Activated T-cell treated with anti-CD3 and anti-CD28 coated beads, Interleukin-2, amount 50 U/mL, for 4 hours (primary cell): ENCODE measurements at regions not wholly inside any gene's neighbourhood (a gene's known extent, or its start where the extent isn't known, plus 50 kb on each side); places are given as distances from the start of the nearest gene placed in this dataset.

Experiments used
- ATAC-seq, 2 donors: fragments of 200-7000 bp; cut with Tn5 transposase; one replicate each; pipeline ENCODE4 v1.10.0; 2021
- DNase-seq: peaks from one replicate; pipeline ENCODE4 v3.0.0-alpha.2; 2020
- H3K27me3 Mint-ChIP-seq: one replicate; pipeline ENCODE4 v1.8.0; 2021; ENCODE audit warnings: low read depth, mixed read lengths
- H3K36me3 Mint-ChIP-seq: one replicate; pipeline ENCODE4 v1.8.0; 2022; ENCODE audit warnings: mixed read lengths; ENCODE audit not compliant: insufficient read depth
- H3K4me1 Mint-ChIP-seq: one replicate; pipeline ENCODE4 v1.8.0; 2021; ENCODE audit warnings: low read depth, mixed read lengths
- H3K4me3 Mint-ChIP-seq: one replicate; pipeline ENCODE4 v1.8.0; 2021; ENCODE audit warnings: mild to moderate bottlenecking, moderate library complexity, mixed read lengths
- H3K9me3 Mint-ChIP-seq: one replicate; pipeline ENCODE4 v1.8.0; 2021; ENCODE audit warnings: mixed read lengths

- H3K4me3 Mint-ChIP-seq, result no peak overlapping the region
- no peaks in the 10 kb centered on the region for H3K27me3 Mint-ChIP-seq
- no peak for ATAC-seq
- H3K4me1 Mint-ChIP-seq, result no peaks in the 10 kb centered on the region
- H3K9me3 Mint-ChIP-seq, result no peaks in the 10 kb centered on the region
- no peak for DNase-seq
- H3K36me3 Mint-ChIP-seq, result no peaks in the 10 kb centered on the region
These were observed 242.9 kb upstream of the NEIL3 start for GRCh38 chr4:177066746-177067145.

DNA sequence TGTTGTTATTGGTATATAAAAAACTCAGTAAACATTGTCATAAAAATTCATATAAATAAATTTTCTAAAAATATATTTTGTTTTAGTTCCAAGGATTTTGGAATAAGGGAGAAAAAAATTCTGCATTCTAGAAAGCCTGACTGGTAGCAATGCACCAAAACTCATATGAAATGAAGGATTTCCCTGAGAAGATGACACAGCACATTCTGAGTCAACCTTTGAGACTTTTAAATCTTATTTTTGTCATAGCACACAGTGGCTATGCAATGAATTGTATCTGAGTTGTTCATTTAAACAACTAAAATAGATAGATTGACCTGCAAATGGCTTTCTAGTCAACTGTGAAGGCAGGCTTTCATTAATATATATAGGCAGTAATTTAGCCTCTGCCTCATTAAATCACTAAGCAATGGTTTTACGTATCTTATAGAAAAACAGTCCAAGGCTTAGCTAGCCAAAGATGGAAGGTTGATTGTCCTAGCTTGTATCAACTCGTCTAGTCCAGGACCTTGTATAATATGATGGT lies 239.1 kb upstream of the NEIL3 start:
- Mint-ChIP-seq H3K4me1 (no peaks in the 10 kb centered on the region), H3K4me3 (no peak overlapping the region), H3K36me3 (no peaks in the 10 kb centered on the region), H3K9me3 (no peaks in the 10 kb centered on the region), H3K27me3 (no peaks in the 10 kb centered on the region)
- ATAC-seq (no peak), DNase-seq (no peak)

DNA sequence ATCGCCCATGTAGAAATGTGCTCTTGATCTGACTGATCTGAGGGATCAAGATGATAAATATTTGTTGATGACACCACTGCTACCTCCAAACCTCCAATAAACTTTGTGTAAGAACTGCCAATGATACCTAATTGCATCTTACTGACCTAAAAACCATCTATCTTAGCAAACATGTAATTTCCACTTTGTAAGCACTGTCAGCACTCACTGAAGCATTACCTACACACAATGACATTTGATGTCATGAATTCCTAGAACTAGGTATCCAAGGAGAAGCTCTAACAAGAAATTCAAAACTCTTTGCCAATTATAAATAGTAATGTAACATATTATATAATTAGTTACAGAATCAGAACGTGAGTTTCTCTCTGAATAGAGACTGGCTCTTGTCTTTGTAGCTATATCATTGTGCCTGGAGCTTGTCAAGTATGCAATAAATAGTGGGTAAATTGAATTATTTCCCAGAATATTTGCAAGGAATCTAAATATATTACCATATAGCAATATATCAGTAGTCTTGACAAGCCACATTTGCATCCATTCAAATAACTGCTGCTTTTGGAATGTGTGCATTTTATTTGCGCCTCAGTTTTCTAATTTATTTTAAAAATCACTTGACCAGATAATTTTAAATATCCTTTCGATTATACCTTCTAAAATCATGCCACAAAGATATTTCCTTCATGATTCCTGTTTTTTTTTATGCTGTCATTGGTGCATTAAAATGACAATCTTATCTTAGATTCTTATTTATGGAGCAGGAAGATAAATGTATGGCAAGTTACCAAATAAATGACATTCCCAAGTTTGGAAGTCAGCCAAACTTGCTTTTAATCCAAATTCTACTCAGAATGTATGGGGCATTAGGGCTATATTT lies 232.3 kb upstream of the NEIL3 start:
- Mint-ChIP-seq H3K9me3 (no peaks in the 10 kb centered on the region), H3K4me3 (no peak overlapping the region), H3K36me3 (no peaks in the 10 kb centered on the region), H3K27me3 (no peaks in the 10 kb centered on the region), H3K4me1 (no peaks in the 10 kb centered on the region)
- ATAC-seq, result no peak
- DNase-seq, result no peak

DNA sequence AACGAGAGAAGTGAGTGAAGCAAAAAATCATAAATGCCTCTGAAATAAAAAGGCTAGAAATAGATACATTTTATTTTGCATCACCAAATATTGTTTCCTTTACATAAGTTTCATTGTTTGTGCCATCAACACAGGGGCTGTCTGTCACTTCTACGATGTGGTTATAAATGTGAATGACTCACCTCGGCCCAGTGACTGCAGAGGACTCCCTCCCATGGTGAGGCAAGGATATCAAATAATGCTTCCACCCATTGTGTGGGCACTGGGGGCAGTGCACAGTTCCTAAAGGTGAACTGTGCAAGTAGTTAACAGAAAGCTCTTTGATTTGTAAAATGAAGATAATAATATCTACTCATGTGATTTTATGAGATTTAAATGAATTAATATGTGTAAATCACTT lies 230.3 kb upstream of the NEIL3 start:
- ATAC-seq, result no peak
- Mint-ChIP-seq H3K4me3 (no peak overlapping the region), H3K27me3 (no peaks in the 10 kb centered on the region), H3K9me3 (no peaks in the 10 kb centered on the region), H3K4me1 (no peaks in the 10 kb centered on the region), H3K36me3 (no peaks in the 10 kb centered on the region)
- DNase-seq, result no peak

DNA sequence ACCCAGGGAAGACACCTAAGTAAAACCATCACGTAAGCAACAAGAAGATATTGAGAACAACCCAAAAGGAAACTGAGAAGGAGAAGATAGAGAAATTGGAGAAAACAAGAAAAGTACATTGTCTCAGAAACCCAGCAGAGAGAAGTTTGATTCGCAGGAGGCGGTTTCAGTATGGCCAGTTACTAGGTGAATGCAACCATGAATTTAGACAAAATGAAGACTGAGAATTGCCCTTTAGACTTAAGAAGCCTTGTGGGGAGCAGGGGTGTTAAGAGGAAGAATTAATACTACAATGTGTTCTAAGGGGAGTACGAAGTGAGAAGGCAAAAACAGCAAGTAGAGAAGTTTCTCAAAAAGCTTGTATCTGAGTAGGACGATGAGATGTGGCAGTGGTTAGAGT lies 229.3 kb upstream of the NEIL3 start:
- Mint-ChIP-seq H3K27me3 (no peaks in the 10 kb centered on the region), H3K4me1 (no peaks in the 10 kb centered on the region), H3K36me3 (no peaks in the 10 kb centered on the region), H3K9me3 (no peaks in the 10 kb centered on the region), H3K4me3 (no peak overlapping the region)
- DNase-seq, result no peak
- ATAC-seq, result no peak

DNA sequence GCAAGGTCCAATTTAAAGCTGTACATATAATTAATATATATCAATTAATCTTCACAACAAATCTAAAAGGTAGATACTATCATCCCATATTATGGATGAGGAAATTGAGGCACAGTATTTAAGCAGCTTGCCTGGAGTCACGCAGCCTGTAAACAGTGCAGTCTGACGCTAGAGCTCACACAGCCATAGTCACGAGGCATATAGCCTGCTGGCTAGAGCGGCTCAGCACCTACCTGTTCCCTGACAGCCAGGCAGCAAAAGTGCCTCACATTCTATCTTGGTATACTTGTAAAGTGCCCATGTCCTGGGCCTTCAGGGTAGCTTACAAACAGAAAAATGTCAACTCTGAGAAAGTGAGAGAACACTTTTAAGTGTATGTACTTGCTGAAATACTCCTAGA lies 222.6 kb upstream of the NEIL3 start:
- no peak for DNase-seq
- Mint-ChIP-seq H3K36me3 (no peaks in the 10 kb centered on the region), H3K9me3 (no peaks in the 10 kb centered on the region), H3K4me1 (no peaks in the 10 kb centered on the region), H3K4me3 (no peak overlapping the region), H3K27me3 (no peaks in the 10 kb centered on the region)
- no peak for ATAC-seq

DNA sequence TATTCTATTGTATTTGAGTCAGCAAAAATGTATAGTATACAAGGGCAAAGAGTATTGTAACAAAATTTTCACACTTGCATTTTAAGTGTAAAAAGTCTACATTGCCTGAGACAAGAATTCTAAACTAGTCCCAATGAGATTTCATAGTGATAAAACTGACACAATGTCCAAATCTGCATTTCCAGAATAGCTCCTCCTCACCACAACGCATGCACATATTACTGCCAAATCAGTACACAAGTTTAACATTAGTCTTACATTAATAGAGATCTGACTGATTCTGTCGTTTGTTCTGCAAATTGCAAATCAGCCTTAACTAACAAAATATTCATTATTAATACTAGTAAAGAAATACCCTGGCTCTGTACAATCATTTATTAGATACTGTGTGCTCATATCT lies 222.2 kb upstream of the NEIL3 start:
- Mint-ChIP-seq H3K27me3 (no peaks in the 10 kb centered on the region), H3K4me1 (no peaks in the 10 kb centered on the region), H3K36me3 (no peaks in the 10 kb centered on the region), H3K9me3 (no peaks in the 10 kb centered on the region), H3K4me3 (no peak overlapping the region)
- ATAC-seq (no peak), DNase-seq (no peak)

- H3K36me3 Mint-ChIP-seq, result no peaks in the 10 kb centered on the region
- H3K4me1 Mint-ChIP-seq, result no peaks in the 10 kb centered on the region
- H3K4me3 Mint-ChIP-seq, result no peak overlapping the region
- DNase-seq, result no peak
- H3K9me3 Mint-ChIP-seq, result no peaks in the 10 kb centered on the region
- no peaks in the 10 kb centered on the region for H3K27me3 Mint-ChIP-seq
- ATAC-seq, result no peak
These were observed 218.2 kb upstream of the NEIL3 start for GRCh38 chr4:177091515-177091914.

DNA sequence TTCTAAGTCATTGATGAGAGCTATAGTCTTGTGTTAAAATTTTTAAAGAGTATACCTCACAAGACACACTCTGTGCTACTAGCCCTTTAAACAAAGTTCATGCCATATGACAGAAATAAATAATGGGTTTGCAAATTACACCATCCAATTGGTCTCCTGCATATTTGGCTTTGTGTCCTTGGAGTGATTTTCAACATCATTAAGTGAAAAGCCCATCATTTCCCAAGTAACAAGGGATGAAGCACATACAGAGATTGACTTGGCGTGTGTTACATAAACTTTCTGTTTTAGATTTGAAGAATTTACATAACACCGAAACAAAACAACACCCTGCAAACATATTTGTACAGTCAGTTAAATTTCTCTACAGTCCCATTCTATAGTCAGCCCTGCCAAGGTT lies 216.9 kb upstream of the NEIL3 start:
- ATAC-seq (no peak), DNase-seq (no peak)
- H3K9me3 Mint-ChIP-seq, result no peaks in the 10 kb centered on the region
- no peak overlapping the region for H3K4me3 Mint-ChIP-seq
- H3K27me3 Mint-ChIP-seq, result no peaks in the 10 kb centered on the region
- H3K36me3 Mint-ChIP-seq, result no peaks in the 10 kb centered on the region
- no peaks in the 10 kb centered on the region for H3K4me1 Mint-ChIP-seq

DNA sequence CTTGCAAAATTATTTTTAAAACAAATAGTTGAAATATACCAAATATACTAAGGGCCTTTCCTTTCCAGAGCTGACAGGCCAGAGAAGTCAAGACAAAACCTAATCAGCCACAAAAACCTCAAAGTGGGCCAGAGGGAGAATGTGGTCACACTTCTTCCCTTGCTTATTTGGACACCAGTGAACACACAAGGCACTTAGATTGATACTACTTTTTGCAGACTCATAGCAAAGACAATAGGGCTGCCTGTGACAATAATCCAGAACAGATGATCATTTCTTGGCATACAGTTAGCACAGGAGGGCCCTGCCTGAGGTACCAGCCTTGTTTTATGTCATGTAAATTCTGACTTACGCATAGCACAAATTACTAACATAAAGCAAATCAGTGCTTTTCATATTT lies 215.7 kb upstream of the NEIL3 start:
- Mint-ChIP-seq H3K4me3 (no peak overlapping the region), H3K4me1 (no peaks in the 10 kb centered on the region), H3K27me3 (no peaks in the 10 kb centered on the region), H3K36me3 (no peaks in the 10 kb centered on the region), H3K9me3 (no peaks in the 10 kb centered on the region)
- DNase-seq (no peak), ATAC-seq (no peak)

DNA sequence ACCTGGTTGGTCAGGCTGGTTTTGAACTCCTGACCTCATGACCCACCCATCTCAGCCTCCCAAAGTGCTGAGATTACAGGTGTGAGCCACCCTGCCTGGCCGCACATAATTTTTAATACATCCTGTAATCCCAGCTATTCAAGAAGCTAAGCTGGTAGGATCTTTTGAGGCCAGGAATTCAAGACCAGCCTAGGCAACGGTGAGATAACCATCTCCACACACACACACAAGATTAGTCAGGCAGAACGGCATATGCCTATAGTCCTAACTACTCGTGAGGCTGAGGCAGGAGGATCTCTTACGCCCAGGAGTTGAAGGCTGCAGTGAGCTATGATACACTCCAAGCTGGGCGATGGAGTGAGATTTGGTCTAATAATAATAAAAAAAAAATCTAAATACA lies 212.4 kb upstream of the NEIL3 start:
- Mint-ChIP-seq H3K36me3 (no peaks in the 10 kb centered on the region), H3K27me3 (no peaks in the 10 kb centered on the region), H3K4me1 (no peaks in the 10 kb centered on the region), H3K9me3 (no peaks in the 10 kb centered on the region), H3K4me3 (no peak overlapping the region)
- DNase-seq (no peak), ATAC-seq (no peak)

GRCh38 chr4:177099211-177099610 lies 210.5 kb upstream of the NEIL3 start:
- no peaks in the 10 kb centered on the region for H3K9me3 Mint-ChIP-seq
- H3K4me1 Mint-ChIP-seq, result no peaks in the 10 kb centered on the region
- no peak for DNase-seq
- H3K27me3 Mint-ChIP-seq, result no peaks in the 10 kb centered on the region
- H3K4me3 Mint-ChIP-seq, result no peak overlapping the region
- ATAC-seq, result no peak
- no peaks in the 10 kb centered on the region for H3K36me3 Mint-ChIP-seq

DNA sequence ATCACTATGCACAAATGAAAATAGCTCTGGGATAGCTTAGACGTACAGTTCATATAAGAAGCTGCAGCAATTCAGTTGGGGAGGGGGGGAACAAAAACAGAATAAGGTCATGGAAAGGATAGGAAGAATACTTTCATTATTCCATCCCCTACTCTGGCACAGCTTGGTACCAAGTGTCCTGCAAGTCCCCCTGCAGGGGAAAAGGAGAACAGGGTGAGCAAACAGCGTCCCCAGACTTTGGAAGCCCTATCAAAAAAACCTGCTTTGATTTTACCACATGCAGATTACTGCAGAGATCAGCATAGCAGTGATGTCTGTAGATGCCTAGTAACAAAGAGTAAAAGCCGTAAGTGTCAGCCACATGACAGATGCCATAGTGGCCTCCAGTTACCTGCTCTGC lies 209.4 kb upstream of the NEIL3 start:
- Mint-ChIP-seq H3K9me3 (no peaks in the 10 kb centered on the region), H3K4me3 (no peak overlapping the region), H3K27me3 (no peaks in the 10 kb centered on the region), H3K4me1 (no peaks in the 10 kb centered on the region), H3K36me3 (no peaks in the 10 kb centered on the region)
- ATAC-seq (no peak), DNase-seq (no peak)

GRCh38 chr4:177103619-177104018 lies 206.1 kb upstream of the NEIL3 start:
- Mint-ChIP-seq H3K4me3 (no peak overlapping the region), H3K27me3 (no peaks in the 10 kb centered on the region), H3K4me1 (no peaks in the 10 kb centered on the region), H3K36me3 (no peaks in the 10 kb centered on the region), H3K9me3 (no peaks in the 10 kb centered on the region)
- ATAC-seq (no peak), DNase-seq (no peak)

GRCh38 chr4:177105536-177105935 lies 204.1 kb upstream of the NEIL3 start:
- no peaks in the 10 kb centered on the region for H3K4me1 Mint-ChIP-seq
- H3K4me3 Mint-ChIP-seq, result no peak overlapping the region
- H3K36me3 Mint-ChIP-seq, result no peaks in the 10 kb centered on the region
- no peaks in the 10 kb centered on the region for H3K27me3 Mint-ChIP-seq
- DNase-seq, result no peak
- H3K9me3 Mint-ChIP-seq, result no peaks in the 10 kb centered on the region
- no peak for ATAC-seq
